ENCODE measurements at regions not wholly inside any gene's neighbourhood (a gene's known extent, or its start where the extent isn't known, plus 50 kb on each side); places are given as distances from the start of the nearest gene placed in this dataset.

DNA sequence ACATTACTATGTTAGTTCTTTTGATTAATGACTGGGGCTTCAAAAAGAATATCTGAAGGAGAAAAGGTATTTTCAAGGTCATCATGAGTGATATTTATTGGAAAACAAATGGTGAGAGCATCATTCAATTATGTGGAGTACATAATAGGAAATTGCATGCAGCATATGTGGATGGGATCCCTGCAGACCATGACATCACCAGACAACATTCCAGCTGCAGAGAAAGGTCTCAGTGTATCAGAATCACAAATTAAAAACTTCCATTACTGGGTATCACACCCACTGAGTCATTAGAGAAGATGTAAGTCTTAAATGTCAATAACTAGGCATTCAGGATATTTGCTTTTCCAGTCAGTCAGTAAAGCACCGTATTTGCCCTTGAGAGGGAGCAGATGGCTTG, 574.4 kb upstream of the SLC10A2 start:
- peak; percentile 27 for DNase-seq (ENCODE audit: low read depth)
- no peak for FAIRE-seq
- TF ChIP-seq, protein P1, sequence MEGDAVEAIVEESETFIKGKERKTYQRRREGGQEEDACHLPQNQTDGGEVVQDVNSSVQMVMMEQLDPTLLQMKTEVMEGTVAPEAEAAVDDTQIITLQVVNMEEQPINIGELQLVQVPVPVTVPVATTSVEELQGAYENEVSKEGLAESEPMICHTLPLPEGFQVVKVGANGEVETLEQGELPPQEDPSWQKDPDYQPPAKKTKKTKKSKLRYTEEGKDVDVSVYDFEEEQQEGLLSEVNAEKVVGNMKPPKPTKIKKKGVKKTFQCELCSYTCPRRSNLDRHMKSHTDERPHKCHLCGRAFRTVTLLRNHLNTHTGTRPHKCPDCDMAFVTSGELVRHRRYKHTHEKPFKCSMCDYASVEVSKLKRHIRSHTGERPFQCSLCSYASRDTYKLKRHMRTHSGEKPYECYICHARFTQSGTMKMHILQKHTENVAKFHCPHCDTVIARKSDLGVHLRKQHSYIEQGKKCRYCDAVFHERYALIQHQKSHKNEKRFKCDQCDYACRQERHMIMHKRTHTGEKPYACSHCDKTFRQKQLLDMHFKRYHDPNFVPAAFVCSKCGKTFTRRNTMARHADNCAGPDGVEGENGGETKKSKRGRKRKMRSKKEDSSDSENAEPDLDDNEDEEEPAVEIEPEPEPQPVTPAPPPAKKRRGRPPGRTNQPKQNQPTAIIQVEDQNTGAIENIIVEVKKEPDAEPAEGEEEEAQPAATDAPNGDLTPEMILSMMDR (IDR thresholded peaks at IDR 0.05; ENCODE audit: insufficient read depth, low read length, severe bottlenecking) = no peak
- Histone ChIP-seq H3K27me3 (ENCODE audit: control insufficient read depth, insufficient read depth, low read length) (no peaks in the 10 kb centered on the region), H3K4me3 (ENCODE audit: low read depth, low read length) (no peak overlapping the region), H3K36me3 (ENCODE audit: control insufficient read depth, insufficient read depth, low read length) (no peaks in the 10 kb centered on the region)

DNA sequence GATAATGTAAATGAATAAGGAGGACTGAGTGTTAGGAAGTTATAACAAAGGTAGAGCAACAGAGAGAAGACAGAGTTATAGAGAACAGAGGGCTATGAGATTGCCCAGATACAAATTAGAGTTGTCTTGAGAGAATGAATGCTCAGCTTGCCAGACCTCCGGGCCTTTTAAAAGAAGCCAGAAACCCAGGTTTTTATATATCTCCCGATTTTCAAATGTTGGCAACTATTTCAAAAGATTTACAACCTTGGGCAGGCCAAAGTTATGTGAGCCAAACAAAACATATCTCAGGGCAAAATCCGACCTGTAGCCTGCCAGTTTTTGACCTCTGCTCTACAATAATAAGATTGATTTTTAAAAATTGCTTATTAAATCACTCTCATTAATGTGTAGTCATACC, 573.1 kb upstream of the SLC10A2 start:
- no peaks in the 10 kb centered on the region for H3K36me3 ChIP-seq (ENCODE audit: control insufficient read depth, insufficient read depth, low read length)
- H3K4me3 ChIP-seq (ENCODE audit: low read depth, low read length) = no peak overlapping the region
- H3K27me3 ChIP-seq (ENCODE audit: control insufficient read depth, insufficient read depth, low read length) = no peaks in the 10 kb centered on the region
- FAIRE-seq = no peak
- TF ChIP-seq, protein P1 (IDR thresholded peaks at IDR 0.05; ENCODE audit: insufficient read depth, low read length, severe bottlenecking) = no peak
- no peak for DNase-seq (ENCODE audit: low read depth)

DNA sequence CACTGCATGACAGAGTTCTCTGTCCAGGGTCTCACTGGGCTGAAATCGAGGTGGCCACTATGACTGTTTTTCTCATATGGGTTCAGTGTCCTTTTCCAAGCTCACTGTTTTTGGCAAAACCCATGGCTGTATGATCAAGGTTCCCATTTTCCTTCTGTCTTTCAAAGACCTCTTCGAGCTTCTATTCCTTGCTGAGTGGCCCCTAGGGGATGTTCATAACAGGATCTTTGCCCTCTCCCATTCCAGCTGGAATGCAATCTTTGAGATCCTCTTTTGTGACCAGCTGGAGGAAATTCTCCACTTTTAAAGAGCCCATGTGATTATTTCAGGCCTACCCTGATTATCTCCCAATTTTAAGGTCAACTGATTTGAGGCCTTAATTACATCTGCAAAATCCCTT, 572.5 kb upstream of the SLC10A2 start:
- TF ChIP-seq, protein P1 (IDR thresholded peaks at IDR 0.05; ENCODE audit: insufficient read depth, low read length, severe bottlenecking) = no peak
- Histone ChIP-seq H3K27me3 (ENCODE audit: control insufficient read depth, insufficient read depth, low read length) (no peaks in the 10 kb centered on the region), H3K4me3 (ENCODE audit: low read depth, low read length) (no peak overlapping the region), H3K36me3 (ENCODE audit: control insufficient read depth, insufficient read depth, low read length) (no peaks in the 10 kb centered on the region)
- DNase-seq (ENCODE audit: low read depth) (no peak), FAIRE-seq (no peak)

DNA sequence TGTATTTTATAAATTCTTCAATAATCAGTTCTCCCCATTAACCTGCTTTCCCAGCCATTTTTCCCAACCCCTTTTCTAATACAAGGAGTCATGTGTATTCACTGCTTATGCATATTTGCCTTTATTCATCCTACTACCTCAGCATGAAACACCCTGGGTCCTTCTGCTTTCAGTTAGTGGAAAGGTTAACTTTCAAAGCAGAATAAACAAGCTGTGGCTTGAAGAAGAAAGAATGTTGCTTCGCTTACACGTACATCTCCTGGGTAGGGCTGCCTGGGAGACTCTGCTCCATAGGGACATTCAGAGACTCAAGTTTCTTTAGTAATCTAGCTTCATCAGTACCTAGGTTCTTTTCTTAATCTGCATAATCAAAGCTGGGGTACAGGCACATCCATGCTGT, 567.8 kb upstream of the SLC10A2 start:
- TF ChIP-seq, protein P1 (IDR thresholded peaks at IDR 0.05; ENCODE audit: insufficient read depth, low read length, severe bottlenecking) = no peak
- Histone ChIP-seq H3K27me3 (ENCODE audit: control insufficient read depth, insufficient read depth, low read length) (no peaks in the 10 kb centered on the region), H3K36me3 (ENCODE audit: control insufficient read depth, insufficient read depth, low read length) (no peaks in the 10 kb centered on the region), H3K4me3 (ENCODE audit: low read depth, low read length) (no peak overlapping the region)
- no peak for FAIRE-seq
- DNase-seq (ENCODE audit: low read depth) = peak; percentile 49

DNA sequence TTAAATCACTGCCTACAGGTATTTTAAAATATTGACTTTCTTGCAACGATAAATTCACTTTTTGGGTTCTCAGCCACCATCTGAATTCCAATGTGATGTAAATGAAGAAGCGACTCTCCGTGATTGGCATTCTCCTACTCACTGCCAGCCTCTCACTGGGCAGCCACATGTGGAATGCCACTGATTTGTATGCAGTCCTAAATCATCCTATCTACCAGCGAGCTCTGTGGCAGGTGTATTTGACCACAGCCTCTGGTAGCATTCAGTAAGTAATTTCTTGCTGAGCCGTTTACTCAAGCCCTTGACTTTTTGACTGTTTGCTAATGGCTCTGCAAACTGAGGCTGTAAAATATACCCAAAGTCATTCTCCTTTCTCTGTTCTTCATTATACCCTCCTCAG, 559.0 kb upstream of the SLC10A2 start:
- DNase-seq (ENCODE audit: low read depth) = no peak
- H3K4me3 ChIP-seq (ENCODE audit: low read depth, low read length) = no peak overlapping the region
- no peaks in the 10 kb centered on the region for H3K27me3 ChIP-seq (ENCODE audit: control insufficient read depth, insufficient read depth, low read length)
- FAIRE-seq = no peak
- TF ChIP-seq, protein P1 (IDR thresholded peaks at IDR 0.05; ENCODE audit: insufficient read depth, low read length, severe bottlenecking) = no peak
- H3K36me3 ChIP-seq (ENCODE audit: control insufficient read depth, insufficient read depth, low read length) = no peaks in the 10 kb centered on the region

DNA sequence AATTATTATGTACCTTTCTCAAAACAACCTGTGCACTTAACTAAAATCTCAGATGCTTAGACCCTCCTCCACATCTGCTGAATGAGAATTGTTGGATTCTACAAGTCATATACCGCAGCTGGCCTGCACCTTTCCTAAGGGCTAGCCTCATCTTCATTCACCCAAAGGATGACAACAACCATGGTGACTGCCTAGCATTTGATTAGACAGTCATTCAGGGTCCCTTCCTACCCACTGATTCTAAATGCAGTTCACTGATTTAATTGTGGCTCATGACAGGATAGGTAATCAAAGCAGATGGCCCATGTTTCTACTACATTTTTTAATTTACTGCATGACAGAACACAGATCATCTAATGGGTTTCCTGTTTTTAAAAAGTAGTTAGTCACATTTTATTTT, 551.9 kb upstream of the SLC10A2 start:
- FAIRE-seq (no peak), DNase-seq (ENCODE audit: low read depth) (no peak)
- Histone ChIP-seq H3K27me3 (ENCODE audit: control insufficient read depth, insufficient read depth, low read length) (no peaks in the 10 kb centered on the region), H3K36me3 (ENCODE audit: control insufficient read depth, insufficient read depth, low read length) (no peaks in the 10 kb centered on the region), H3K4me3 (ENCODE audit: low read depth, low read length) (no peak overlapping the region)
- TF ChIP-seq, protein P1 (IDR thresholded peaks at IDR 0.05; ENCODE audit: insufficient read depth, low read length, severe bottlenecking) = no peak
